Loucy (cell line): ENCODE measurements at regions not wholly inside any gene's neighbourhood (a gene's known extent, or its start where the extent isn't known, plus 50 kb on each side); places are given as distances from the start of the nearest gene placed in this dataset.

Experiments used
- H2AFZ ChIP-seq: fragments of 200-600 bp; sonication (generic); 2 replicates; pipeline ENCODE4 v1.6.0; 2016; ENCODE audit warnings: antibody characterized with exemption, mild to moderate bottlenecking, low read length, moderate library complexity
- H3F3A ChIP-seq: fragments of 200-600 bp; 2 replicates; pipeline ENCODE4 v1.6.0; 2016; ENCODE audit warnings: antibody characterized with exemption, low read depth, mild to moderate bottlenecking
- H3K27me3 ChIP-seq: fragments of 200-600 bp; sonication (generic); 2 replicates; pipeline ENCODE4 v1.6.1; 2014; ENCODE audit warnings: low read length, mild to moderate bottlenecking; ENCODE audit not compliant: insufficient read depth, poor library complexity, severe bottlenecking
- H3K36me3 ChIP-seq: fragments of 200-600 bp; sonication (generic); 2 replicates; pipeline ENCODE4 v1.6.1; 2016; ENCODE audit warnings: low read length; ENCODE audit not compliant: insufficient read depth
- H3K4me1 ChIP-seq: fragments of 200-600 bp; sonication (generic); 2 replicates; pipeline ENCODE4 v1.5.1; 2014; ENCODE audit warnings: low read length, mild to moderate bottlenecking; ENCODE audit not compliant: insufficient read depth, poor library complexity, severe bottlenecking
- H3K4me2 ChIP-seq: fragments of 200-600 bp; sonication (generic); 2 replicates; pipeline ENCODE4 v1.6.0; 2014; ENCODE audit warnings: antibody characterized with exemption, low read length, low read depth, mild to moderate bottlenecking; ENCODE audit not compliant: poor library complexity, severe bottlenecking
- H3K4me3 ChIP-seq: fragments of 200-600 bp; sonication (generic); 2 replicates; pipeline ENCODE4 v1.5.1; 2014; ENCODE audit warnings: low read length, mild to moderate bottlenecking, mixed read lengths; ENCODE audit not compliant: poor library complexity, severe bottlenecking
- H3K79me2 ChIP-seq: fragments of 200-600 bp; sonication (generic); 2 replicates; pipeline ENCODE4 v1.6.1; 2014; ENCODE audit warnings: low read length; ENCODE audit not compliant: insufficient read depth
- H3K9ac ChIP-seq: fragments of 200-600 bp; sonication (generic); 2 replicates; pipeline ENCODE4 v1.6.0; 2014; ENCODE audit warnings: mild to moderate bottlenecking, low read depth, low read length, moderate library complexity; ENCODE audit not compliant: poor library complexity, severe bottlenecking
- H3K9me2 ChIP-seq: fragments of 200-600 bp; sonication (generic); replicated peaks from 2 replicates; pipeline ENCODE4 v1.6.1; 2016; ENCODE audit warnings: low read depth, low read length, mixed read lengths
- H3K9me3 ChIP-seq: fragments of 200-600 bp; sonication (generic); 2 replicates; pipeline ENCODE4 v1.6.1; 2014; ENCODE audit warnings: mild to moderate bottlenecking, antibody characterized with exemption, low read length, low read depth; ENCODE audit not compliant: insufficient read depth
- H4K20me1 ChIP-seq: fragments of 200-600 bp; sonication (generic); 2 replicates; pipeline ENCODE4 v1.6.0; 2014; ENCODE audit warnings: antibody characterized with exemption, low read length, mild to moderate bottlenecking; ENCODE audit not compliant: insufficient read depth, poor library complexity, severe bottlenecking
- EZH2phosphoT487 ChIP-seq: fragments of 200-600 bp; IDR thresholded peaks from 2 replicates; pipeline ENCODE4 v1.6.1; 2018; ENCODE audit warnings: antibody characterized with exemption, mild to moderate bottlenecking, moderate library complexity, borderline replicate concordance
- TF ChIP-seq, protein P1 (sequence below): fragments of 200-600 bp; sonication (generic); conservative IDR thresholded peaks from 2 replicates; pipeline ENCODE4 v1.5.1; 2014; ENCODE audit warnings: mild to moderate bottlenecking, antibody characterized with exemption, low read length

DNA sequence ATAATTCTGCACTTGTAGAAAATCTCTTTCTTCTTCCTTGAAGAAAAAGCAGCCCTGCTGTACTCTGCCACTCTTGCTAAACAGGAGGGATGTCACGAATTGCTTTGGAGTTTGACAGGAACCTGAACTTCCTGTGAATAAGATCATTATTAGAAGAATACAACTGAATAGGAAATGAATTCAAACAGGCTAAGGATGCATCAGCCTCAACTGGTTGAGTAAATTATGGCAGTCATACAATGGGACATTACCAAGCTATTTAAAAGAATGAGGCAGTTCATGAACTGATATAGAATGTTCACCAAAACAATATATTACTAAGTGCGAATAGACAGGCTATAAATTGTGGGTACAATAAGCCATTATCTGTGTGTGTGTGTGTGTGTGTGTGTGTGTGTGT lies 97.1 kb upstream of the DOCK1 start:
- no peaks in the 10 kb centered on the region for H3K27me3 ChIP-seq
- no peak overlapping the region for H2AFZ ChIP-seq
- no peak for TF ChIP-seq EZH2phosphoT487
- TF ChIP-seq, protein P1, sequence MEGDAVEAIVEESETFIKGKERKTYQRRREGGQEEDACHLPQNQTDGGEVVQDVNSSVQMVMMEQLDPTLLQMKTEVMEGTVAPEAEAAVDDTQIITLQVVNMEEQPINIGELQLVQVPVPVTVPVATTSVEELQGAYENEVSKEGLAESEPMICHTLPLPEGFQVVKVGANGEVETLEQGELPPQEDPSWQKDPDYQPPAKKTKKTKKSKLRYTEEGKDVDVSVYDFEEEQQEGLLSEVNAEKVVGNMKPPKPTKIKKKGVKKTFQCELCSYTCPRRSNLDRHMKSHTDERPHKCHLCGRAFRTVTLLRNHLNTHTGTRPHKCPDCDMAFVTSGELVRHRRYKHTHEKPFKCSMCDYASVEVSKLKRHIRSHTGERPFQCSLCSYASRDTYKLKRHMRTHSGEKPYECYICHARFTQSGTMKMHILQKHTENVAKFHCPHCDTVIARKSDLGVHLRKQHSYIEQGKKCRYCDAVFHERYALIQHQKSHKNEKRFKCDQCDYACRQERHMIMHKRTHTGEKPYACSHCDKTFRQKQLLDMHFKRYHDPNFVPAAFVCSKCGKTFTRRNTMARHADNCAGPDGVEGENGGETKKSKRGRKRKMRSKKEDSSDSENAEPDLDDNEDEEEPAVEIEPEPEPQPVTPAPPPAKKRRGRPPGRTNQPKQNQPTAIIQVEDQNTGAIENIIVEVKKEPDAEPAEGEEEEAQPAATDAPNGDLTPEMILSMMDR: no peak
- no peak overlapping the region for H3K4me2 ChIP-seq
- H3K9me3 ChIP-seq: no peaks in the 10 kb centered on the region
- no peaks in the 10 kb centered on the region for H4K20me1 ChIP-seq
- H3K4me3 ChIP-seq: no peak overlapping the region
- no peaks in the 10 kb centered on the region for H3K4me1 ChIP-seq
- H3K9ac ChIP-seq: no peak overlapping the region
- no peaks in the 10 kb centered on the region for H3F3A ChIP-seq
- H3K36me3 ChIP-seq: no peaks in the 10 kb centered on the region
- no peaks in the 10 kb centered on the region for H3K9me2 ChIP-seq
- H3K79me2 ChIP-seq: no peaks in the 10 kb centered on the region

DNA sequence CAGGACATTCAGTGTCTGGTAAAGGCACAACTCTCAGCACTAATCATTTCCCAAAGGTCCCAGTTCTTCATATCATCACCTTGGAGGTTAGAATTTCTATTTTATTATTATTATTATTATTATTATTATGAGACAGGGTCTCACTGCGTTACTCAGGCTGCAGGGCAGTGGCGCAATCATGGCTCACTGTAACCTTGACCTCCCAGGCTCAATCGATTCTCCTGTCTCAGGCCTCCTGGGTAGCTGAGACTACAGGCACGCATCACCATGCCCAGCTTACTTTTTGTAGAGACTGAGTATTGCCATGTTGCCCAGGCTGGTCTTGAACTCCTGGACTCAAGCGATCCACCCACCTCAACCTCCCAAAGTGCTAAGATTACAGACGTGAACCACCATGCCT lies 91.8 kb upstream of the DOCK1 start:
- TF ChIP-seq EZH2phosphoT487: no peak
- TF ChIP-seq, protein P1: no peak
- H4K20me1 ChIP-seq: no peaks in the 10 kb centered on the region
- H3K9ac ChIP-seq: no peak overlapping the region
- H3K4me1 ChIP-seq: no peaks in the 10 kb centered on the region
- H3K9me3 ChIP-seq: no peaks in the 10 kb centered on the region
- no peak overlapping the region for H3K4me3 ChIP-seq
- no peak overlapping the region for H3K4me2 ChIP-seq
- H3F3A ChIP-seq: no peaks in the 10 kb centered on the region
- no peaks in the 10 kb centered on the region for H3K27me3 ChIP-seq
- H3K36me3 ChIP-seq: no peaks in the 10 kb centered on the region
- H2AFZ ChIP-seq: no peak overlapping the region
- no peaks in the 10 kb centered on the region for H3K79me2 ChIP-seq
- H3K9me2 ChIP-seq: no peaks in the 10 kb centered on the region

DNA sequence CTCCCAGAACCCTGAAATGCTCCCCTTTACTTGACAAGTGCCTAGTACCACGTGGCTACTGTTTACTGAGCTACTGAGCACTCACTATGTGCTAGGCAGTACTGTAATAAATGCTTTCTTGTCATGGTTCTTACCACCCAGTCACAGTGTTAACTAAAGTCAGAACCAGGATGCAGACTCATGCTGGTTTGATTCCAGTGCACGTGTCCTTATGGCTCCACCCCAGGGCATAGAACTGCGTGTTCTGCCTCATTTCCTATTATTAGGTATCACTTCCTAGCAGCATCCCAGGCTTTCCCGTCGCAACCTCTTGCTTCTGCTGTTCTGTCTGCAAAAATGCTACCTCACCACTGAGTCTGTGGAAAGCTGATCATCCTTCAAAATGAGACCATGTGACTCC lies 71.7 kb upstream of the DOCK1 start:
- H3K27me3 ChIP-seq: no peaks in the 10 kb centered on the region

More for the DNA sequence above, 71.7 kb upstream of the DOCK1 start:
- H3K9me2 ChIP-seq: no peaks in the 10 kb centered on the region
- H4K20me1 ChIP-seq: no peaks in the 10 kb centered on the region
- no peak overlapping the region for H3K9ac ChIP-seq
- H2AFZ ChIP-seq: no peak overlapping the region
- TF ChIP-seq, protein P1: no peak
- TF ChIP-seq EZH2phosphoT487: no peak
- H3K4me2 ChIP-seq: no peak overlapping the region
- H3K9me3 ChIP-seq: no peaks in the 10 kb centered on the region
- H3K79me2 ChIP-seq: no peaks in the 10 kb centered on the region
- no peak overlapping the region for H3K4me3 ChIP-seq
- no peaks in the 10 kb centered on the region for H3K36me3 ChIP-seq
- no peaks in the 10 kb centered on the region for H3K4me1 ChIP-seq
- H3F3A ChIP-seq: no peaks in the 10 kb centered on the region
